Stimulated activated CD4-positive, alpha-beta T cell treated with anti-CD3 and anti-CD28 coated beads, Interleukin-4, amount 100 ng/mL, for 48 hours (primary cell): ENCODE measurements at regions not wholly inside any gene's neighbourhood (a gene's known extent, or its start where the extent isn't known, plus 50 kb on each side); places are given as distances from the start of the nearest gene placed in this dataset.
"Not testable (repeated sequence)": the region's sequence is repeated elsewhere in the genome, so short reads cannot be mapped to it uniquely, and the experiment has no call there.

ENCODE experiments used
- DNase-seq, 2 donors: peaks; one replicate each; pipeline ENCODE4 v3.0.0-alpha.2; 2020; ENCODE audit warnings: low read depth in 2 of 2

DNA sequence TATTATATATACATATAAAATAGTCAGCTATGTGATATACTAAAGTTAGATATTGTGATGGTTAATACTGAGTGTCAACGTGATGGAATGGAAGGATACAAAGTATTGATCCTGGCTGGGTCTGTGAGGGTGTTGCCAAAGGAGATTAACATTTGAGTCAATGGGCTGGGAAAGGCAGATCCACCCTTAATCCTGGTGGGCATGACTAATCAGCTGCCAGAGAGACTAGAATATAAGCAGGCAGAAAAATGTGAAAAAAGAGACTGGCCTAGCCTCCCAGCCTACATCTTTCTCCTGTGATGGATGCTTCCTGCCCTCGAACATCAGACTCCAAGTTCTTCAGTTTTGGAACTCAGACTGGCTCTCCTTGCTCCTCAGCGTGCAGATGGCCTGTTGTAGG lies 321.6 kb upstream of the NT5E start:
- DNase-seq, result not testable (repeated sequence)

DNA sequence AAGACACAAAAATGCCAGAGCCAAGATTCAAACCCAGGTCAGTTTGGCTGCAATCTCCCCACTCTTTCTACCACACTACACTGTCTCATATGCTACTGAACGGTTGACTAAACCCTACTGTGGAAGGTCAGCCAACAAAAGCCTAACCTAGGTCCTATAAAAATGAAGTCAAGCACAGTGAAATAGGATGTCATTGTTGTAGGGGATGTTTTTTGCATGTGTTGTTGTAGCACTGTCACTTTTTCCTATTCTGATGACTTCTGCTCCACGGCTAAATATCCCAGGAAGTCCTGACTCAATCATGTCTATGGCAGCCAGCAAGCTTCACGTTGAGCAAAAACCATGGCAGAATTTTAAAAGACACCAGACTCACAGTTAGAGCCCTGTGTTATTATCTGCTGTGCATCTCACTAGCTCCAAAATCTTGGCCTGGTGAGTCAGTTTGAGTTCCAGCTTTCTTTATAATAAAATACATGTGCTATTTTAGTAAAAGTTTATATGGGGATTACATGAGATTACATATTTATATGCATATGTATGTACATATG lies 322.1 kb upstream of the NT5E start:
- DNase-seq, result no peak

DNA sequence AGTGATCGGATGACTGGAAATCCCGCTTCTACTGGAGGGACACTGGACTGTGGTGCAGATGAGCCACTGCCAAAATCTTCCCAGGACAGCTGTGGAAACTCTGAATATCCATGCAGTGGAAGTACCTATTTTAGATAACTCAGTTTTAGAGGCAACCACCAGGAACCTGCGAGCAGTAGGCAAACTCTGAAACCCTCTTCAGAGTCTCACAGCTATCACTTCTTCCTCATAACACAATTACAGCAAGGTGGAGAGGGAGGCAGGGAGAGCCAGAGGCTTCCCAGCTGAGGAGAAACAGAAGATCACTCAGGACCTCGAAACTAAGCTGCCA lies 322.8 kb upstream of the NT5E start:
- DNase-seq, result no peak

DNA sequence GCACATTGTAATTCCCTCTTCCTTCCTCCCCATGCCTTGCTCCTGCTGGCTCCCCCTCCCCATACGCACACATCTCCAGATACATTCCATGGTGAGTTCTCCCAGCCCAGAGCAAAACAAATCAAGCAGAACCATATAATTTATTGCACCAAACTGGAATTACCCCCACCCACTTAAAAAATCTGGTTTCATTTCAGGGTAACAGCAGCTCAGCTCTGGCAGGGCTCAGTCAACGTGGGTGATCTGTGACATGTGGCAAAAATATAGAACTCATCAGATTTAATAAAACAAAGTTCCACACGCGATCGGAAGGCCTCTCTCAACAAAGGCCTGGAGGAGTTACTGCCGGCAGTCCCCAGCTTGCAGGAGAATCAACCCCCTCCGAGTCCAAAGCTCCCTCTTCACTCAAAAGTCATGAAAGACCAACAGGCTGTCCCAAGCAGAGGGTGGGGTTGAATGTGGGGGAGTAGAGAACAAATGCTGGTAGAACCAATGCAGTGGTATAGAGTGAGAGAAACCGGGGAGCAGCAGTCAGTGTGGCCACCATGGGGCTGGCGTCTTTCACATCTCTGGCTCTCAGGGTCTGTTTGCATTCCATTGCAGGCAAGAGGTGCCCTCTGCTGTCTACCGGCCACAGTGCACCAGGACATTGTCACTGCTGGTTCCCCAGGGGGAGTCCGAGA lies 323.3 kb upstream of the NT5E start:
- no peak for DNase-seq

GRCh38 chr6:85125526-85125925 lies 324.4 kb upstream of the NT5E start:
- no peak for DNase-seq

- no peak for DNase-seq
These were observed 325.2 kb upstream of the NT5E start for GRCh38 chr6:85124472-85125354.

GRCh38 chr6:85121158-85121557 lies 328.7 kb upstream of the NT5E start:
- DNase-seq, result no peak

DNA sequence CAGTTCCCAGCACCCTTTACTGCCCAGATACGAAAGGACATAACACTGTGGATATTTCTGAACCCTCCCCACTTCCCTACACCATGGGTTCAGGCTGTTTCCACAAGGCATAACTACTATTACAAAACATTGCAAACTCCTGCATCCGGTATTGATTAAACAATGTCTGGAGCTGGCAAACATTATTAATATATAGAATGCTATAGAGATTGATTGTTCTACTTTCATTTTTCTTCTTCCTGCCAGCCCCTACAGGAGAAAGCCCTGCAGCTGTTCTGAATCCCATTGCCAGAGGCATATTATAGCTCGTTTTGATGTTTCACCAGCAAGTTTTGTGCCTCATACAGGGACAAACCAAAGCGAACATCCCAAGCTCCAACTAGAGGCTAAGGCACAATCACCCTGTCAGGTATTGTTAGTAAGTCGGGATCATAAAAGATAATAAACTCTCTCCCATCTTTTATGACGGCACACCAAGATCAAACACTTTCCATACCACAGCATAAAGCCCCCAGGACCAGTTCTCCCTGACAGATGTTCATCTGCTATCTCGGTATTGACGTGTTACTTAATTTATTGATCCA lies 331.1 kb upstream of the NT5E start:
- DNase-seq, result no peak

- no peak for DNase-seq
These were observed 331.6 kb upstream of the NT5E start for GRCh38 chr6:85118233-85118632.

GRCh38 chr6:85116475-85116874 lies 333.4 kb upstream of the NT5E start:
- DNase-seq, result no peak

GRCh38 chr6:85115876-85116275 lies 334.0 kb upstream of the NT5E start:
- no peak for DNase-seq

- DNase-seq, result no peak
These were observed 334.5 kb upstream of the NT5E start for GRCh38 chr6:85115376-85115775.

DNA sequence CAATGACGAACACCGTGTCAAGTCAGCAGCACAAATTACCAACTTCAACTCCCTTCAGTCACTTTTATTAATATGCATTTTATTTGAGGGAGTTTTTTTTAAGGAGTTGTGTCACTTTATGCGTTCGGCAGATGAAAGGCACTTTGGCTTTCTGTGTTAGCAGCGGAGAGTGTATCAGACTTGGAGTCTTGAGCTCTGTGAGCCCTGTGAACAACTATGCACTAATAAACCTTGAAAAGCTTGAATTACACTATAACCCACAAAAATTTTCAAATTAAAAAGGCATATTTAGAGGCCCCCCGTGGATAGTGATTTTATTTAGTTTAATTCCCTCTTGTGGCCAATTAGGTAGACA lies 335.3 kb upstream of the NT5E start:
- DNase-seq, result no peak

- DNase-seq, result no peak
These were observed 335.8 kb upstream of the NT5E start for GRCh38 chr6:85113934-85114580.

GRCh38 chr6:85112540-85112939 lies 337.3 kb upstream of the NT5E start:
- DNase-seq, result no peak

- no peak for DNase-seq
These were observed 338.3 kb upstream of the NT5E start for GRCh38 chr6:85111481-85112011.

DNA sequence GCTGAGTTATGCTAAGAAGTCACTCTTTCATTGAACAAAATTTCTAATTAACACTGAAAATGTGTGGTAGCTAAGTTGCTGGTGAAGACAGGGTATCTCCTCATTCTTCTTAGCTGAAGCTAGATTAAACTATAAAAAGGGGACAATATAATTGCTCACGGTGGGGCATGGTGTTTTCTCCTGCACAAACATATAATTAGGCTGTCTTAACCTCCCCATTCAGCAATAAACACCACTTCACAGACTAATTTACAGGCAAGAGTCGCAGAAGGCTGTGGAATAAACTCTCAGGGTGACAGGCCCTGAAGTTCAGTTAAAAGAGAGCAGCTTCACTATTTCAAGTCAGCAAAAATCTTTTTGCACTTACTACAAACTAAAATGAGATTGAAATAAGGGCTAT lies 338.9 kb upstream of the NT5E start:
- DNase-seq, result no peak

DNA sequence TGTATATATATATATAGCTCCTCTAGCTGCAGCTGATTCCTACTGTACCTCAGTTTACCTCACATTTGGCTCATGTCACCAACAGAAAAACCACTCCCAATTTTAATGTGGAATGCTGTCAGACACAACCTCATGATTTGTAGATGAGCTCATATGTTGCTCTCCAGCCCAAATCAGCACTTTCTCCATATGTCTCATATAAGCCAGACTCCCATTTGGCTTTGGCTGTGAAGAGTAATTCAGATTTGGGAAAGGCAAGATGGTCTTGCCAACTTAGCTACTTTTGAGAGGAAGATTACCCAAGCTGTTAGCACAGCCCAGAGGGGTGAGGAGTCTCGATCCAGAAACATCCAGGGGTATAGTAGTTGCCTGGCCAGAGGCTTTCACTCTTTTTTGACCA lies 342.2 kb upstream of the NT5E start:
- DNase-seq, result no peak

- no peak for DNase-seq
These were observed 332.6 kb upstream of the TBX18 start for GRCh38 chr6:85096976-85097375.

DNA sequence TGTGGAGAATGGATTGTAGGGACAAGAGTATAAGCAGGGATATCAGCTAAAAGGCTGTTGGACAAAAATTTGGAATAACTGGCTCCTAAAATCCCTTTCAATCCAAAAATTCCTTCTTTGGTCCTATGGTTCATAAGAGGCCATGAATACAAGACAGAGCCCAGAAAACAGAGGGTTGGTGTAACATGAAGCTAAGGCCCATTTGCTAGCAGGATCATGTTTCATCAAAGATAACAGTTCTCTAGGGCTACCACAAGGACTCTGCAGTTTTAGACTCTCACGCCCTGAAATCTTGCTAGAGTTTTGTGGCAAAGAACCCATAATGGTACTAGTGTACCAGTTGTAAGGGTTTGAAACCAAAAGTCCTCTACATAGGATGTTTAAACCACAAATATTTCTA lies 327.8 kb upstream of the TBX18 start:
- DNase-seq, result no peak

DNA sequence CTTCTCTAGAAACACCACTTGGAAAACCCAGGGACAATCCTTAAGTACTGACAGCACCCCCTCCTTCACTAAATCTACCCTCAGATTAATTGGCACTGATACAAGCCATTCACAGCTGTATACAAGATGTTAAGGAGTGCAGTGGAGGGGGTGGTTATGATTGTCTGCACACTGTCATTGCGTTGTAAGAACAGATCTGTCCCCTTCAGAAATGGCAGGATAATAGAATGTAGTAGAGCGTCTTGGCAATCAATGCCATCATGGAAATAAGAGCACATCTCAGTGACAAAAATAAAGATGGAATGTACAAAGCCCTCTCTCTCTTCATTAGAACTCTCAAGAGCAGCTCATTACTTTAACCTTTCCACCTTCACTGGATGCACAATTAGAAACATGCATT lies 324.9 kb upstream of the TBX18 start:
- no peak for DNase-seq

DNA sequence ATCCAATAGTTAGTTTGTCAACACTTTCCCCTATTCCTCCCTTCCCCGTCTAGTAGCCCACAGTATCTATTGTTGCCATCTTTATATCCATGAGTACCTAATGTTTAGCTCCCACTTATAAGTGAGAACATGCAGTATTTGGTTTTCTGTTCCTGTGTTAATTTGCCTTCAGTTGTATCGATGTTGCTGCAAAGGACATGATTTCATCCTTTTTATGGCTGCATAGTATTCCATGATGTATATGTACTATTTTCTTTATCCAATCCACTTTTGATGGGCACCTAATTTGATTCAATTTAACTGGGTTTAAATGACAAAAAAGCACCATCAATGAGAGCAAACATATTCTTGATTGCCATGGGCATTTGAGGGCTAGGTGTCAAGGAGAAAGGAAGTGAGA lies 321.5 kb upstream of the TBX18 start:
- no peak for DNase-seq
